ENCODE measurements at regions not wholly inside any gene's neighbourhood (a gene's known extent, or its start where the extent isn't known, plus 50 kb on each side); places are given as distances from the start of the nearest gene placed in this dataset.

GRCh38 chr12:28622406-28622805 is 432.1 kb downstream of the CCDC91 start:
- no peak overlapping the region for H3K4me2 ChIP-seq (ENCODE audit: low read length)
- no peaks in the 10 kb centered on the region for H3K27me3 ChIP-seq (ENCODE audit: insufficient read depth, low read length)
- no peaks in the 10 kb centered on the region for H4K20me1 ChIP-seq (ENCODE audit: insufficient read depth, low read length)
- H2AFZ ChIP-seq (ENCODE audit: low read length) = no peak overlapping the region
- no peak overlapping the region for H3K9ac ChIP-seq (ENCODE audit: low read length)
- no peaks in the 10 kb centered on the region for H3K79me2 ChIP-seq (ENCODE audit: insufficient read depth, low read length)
- H3F3A ChIP-seq (ENCODE audit: insufficient read depth, low read length) = no peaks in the 10 kb centered on the region
- H3K36me3 ChIP-seq (ENCODE audit: insufficient read depth, low read length) = no peaks in the 10 kb centered on the region
- no peaks in the 10 kb centered on the region for H3K4me1 ChIP-seq (ENCODE audit: insufficient read depth, low read length, severe bottlenecking)
- H3K9me2 ChIP-seq (ENCODE audit: low read depth, low read length) = no peaks in the 10 kb centered on the region
- H3K9me3 ChIP-seq (ENCODE audit: low read length) = no peaks in the 10 kb centered on the region
- H3K4me3 ChIP-seq (ENCODE audit: low read depth, low read length, poor library complexity, severe bottlenecking) = no peak overlapping the region
- no peak overlapping the region for H3K27ac ChIP-seq (ENCODE audit: low read depth, low read length, poor library complexity, severe bottlenecking)
- TF ChIP-seq, protein P1, sequence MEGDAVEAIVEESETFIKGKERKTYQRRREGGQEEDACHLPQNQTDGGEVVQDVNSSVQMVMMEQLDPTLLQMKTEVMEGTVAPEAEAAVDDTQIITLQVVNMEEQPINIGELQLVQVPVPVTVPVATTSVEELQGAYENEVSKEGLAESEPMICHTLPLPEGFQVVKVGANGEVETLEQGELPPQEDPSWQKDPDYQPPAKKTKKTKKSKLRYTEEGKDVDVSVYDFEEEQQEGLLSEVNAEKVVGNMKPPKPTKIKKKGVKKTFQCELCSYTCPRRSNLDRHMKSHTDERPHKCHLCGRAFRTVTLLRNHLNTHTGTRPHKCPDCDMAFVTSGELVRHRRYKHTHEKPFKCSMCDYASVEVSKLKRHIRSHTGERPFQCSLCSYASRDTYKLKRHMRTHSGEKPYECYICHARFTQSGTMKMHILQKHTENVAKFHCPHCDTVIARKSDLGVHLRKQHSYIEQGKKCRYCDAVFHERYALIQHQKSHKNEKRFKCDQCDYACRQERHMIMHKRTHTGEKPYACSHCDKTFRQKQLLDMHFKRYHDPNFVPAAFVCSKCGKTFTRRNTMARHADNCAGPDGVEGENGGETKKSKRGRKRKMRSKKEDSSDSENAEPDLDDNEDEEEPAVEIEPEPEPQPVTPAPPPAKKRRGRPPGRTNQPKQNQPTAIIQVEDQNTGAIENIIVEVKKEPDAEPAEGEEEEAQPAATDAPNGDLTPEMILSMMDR (IDR thresholded peaks at IDR 0.05; ENCODE audit: low read length) = no peak
- TF ChIP-seq EZH2 (IDR thresholded peaks at IDR 0.05; ENCODE audit: borderline replicate concordance, low read length) = no peak

DNA sequence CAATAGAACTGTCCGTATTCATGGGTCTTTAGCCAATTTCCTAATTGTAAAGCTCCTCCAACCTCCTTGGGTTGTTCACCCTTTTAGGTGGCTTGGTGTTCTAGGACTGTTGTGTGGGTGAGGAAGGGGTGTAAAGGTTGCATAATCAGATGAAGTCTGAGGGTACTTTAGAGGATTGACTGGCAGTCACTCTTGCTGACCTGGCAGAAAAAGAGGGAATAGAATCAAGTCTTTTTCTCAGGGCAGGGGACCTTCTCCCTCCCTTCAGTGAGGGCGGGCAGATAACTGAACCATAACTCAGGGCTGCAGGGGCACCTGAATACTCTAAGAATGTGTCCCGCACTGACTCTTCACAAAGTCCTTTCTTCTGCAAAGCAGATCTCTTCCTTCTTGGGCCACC is 436.2 kb downstream of the CCDC91 start:
- Histone ChIP-seq H3K9ac (ENCODE audit: low read length) (no peak overlapping the region), H2AFZ (ENCODE audit: low read length) (no peak overlapping the region)

GRCh38 chr12:28629691-28630090 is 439.4 kb downstream of the CCDC91 start:
- Histone ChIP-seq H3K9me3 (ENCODE audit: low read length) (no peaks in the 10 kb centered on the region), H3K9ac (ENCODE audit: low read length) (no peak overlapping the region), H3F3A (ENCODE audit: insufficient read depth, low read length) (no peaks in the 10 kb centered on the region), H3K79me2 (ENCODE audit: insufficient read depth, low read length) (no peaks in the 10 kb centered on the region), H3K4me3 (ENCODE audit: low read depth, low read length, poor library complexity, severe bottlenecking) (no peak overlapping the region), H3K27me3 (ENCODE audit: insufficient read depth, low read length) (no peaks in the 10 kb centered on the region), H3K27ac (ENCODE audit: low read depth, low read length, poor library complexity, severe bottlenecking) (no peak overlapping the region), H3K9me2 (ENCODE audit: low read depth, low read length) (no peaks in the 10 kb centered on the region), H3K36me3 (ENCODE audit: insufficient read depth, low read length) (no peaks in the 10 kb centered on the region), H3K4me2 (ENCODE audit: low read length) (no peak overlapping the region), H3K4me1 (ENCODE audit: insufficient read depth, low read length, severe bottlenecking) (no peaks in the 10 kb centered on the region), H2AFZ (ENCODE audit: low read length) (no peak overlapping the region), H4K20me1 (ENCODE audit: insufficient read depth, low read length) (no peaks in the 10 kb centered on the region)
- TF ChIP-seq, protein P1 (IDR thresholded peaks at IDR 0.05; ENCODE audit: low read length) = no peak
- TF ChIP-seq EZH2 (IDR thresholded peaks at IDR 0.05; ENCODE audit: borderline replicate concordance, low read length) = no peak

More for the DNA sequence above, 436.2 kb downstream of the CCDC91 start:
- Histone ChIP-seq H3K4me2 (ENCODE audit: low read length) (no peak overlapping the region), H3K79me2 (ENCODE audit: insufficient read depth, low read length) (no peaks in the 10 kb centered on the region), H3K27ac (ENCODE audit: low read depth, low read length, poor library complexity, severe bottlenecking) (no peak overlapping the region), H3K27me3 (ENCODE audit: insufficient read depth, low read length) (no peaks in the 10 kb centered on the region), H3K36me3 (ENCODE audit: insufficient read depth, low read length) (no peaks in the 10 kb centered on the region), H3K4me3 (ENCODE audit: low read depth, low read length, poor library complexity, severe bottlenecking) (no peak overlapping the region), H4K20me1 (ENCODE audit: insufficient read depth, low read length) (no peaks in the 10 kb centered on the region), H3F3A (ENCODE audit: insufficient read depth, low read length) (no peaks in the 10 kb centered on the region), H3K9me2 (ENCODE audit: low read depth, low read length) (no peaks in the 10 kb centered on the region), H3K4me1 (ENCODE audit: insufficient read depth, low read length, severe bottlenecking) (no peaks in the 10 kb centered on the region), H3K9me3 (ENCODE audit: low read length) (no peaks in the 10 kb centered on the region)
- TF ChIP-seq EZH2 (IDR thresholded peaks at IDR 0.05; ENCODE audit: borderline replicate concordance, low read length) = no peak
- TF ChIP-seq, protein P1 (IDR thresholded peaks at IDR 0.05; ENCODE audit: low read length) = no peak
